Omental fat pad (tissue), 3 donors: ENCODE measurements at regions not wholly inside any gene's neighbourhood (a gene's known extent, or its start where the extent isn't known, plus 50 kb on each side); places are given as distances from the start of the nearest gene placed in this dataset.
"Not testable (repeated sequence)": the region's sequence is repeated elsewhere in the genome, so short reads cannot be mapped to it uniquely, and the experiment has no call there.

Source experiments
- ATAC-seq: fragments of 150-250 bp; one replicate; pipeline ENCODE4 v1.9.1; 2016; ENCODE audit warnings: mild to moderate bottlenecking, moderate library complexity; ENCODE audit not compliant: low FRiP score
- DNase-seq: peaks from one replicate; pipeline ENCODE4 v3.0.0-alpha.2; 2019; ENCODE audit warnings: low spot score
- TF ChIP-seq, protein P1 (sequence below), 3 donors: fragments of 450-650 bp; IDR thresholded peaks; one replicate each; pipeline ENCODE4 v1.5.1; 2016 to 2017; ENCODE audit warnings: antibody characterized with exemption in 3 of 3, mild to moderate bottlenecking in 3 of 3, moderate library complexity in 2 of 3

DNA sequence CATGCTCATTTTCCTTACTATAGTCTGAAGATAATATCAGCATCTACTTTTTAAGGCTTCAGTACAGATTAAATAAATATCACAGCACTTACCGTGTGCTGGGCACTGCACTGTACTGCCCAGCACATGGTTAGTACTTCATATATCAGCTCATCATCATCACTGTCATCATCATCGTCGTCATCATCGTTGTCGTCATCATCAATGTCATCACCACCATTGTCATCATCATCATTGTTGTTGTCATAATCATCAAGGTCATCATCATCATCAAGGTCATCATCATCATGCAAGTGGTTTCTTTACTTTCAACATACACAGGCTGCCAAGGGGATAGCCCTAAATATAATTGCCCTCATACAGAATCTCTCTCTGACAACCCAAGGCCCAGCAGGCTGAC is 275.1 kb downstream of the ABCC12 start:
- ATAC-seq, result no peak
- DNase-seq, result no peak
- TF ChIP-seq, protein P1, sequence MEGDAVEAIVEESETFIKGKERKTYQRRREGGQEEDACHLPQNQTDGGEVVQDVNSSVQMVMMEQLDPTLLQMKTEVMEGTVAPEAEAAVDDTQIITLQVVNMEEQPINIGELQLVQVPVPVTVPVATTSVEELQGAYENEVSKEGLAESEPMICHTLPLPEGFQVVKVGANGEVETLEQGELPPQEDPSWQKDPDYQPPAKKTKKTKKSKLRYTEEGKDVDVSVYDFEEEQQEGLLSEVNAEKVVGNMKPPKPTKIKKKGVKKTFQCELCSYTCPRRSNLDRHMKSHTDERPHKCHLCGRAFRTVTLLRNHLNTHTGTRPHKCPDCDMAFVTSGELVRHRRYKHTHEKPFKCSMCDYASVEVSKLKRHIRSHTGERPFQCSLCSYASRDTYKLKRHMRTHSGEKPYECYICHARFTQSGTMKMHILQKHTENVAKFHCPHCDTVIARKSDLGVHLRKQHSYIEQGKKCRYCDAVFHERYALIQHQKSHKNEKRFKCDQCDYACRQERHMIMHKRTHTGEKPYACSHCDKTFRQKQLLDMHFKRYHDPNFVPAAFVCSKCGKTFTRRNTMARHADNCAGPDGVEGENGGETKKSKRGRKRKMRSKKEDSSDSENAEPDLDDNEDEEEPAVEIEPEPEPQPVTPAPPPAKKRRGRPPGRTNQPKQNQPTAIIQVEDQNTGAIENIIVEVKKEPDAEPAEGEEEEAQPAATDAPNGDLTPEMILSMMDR (IDR thresholded peaks at IDR 0.05), result no peak

DNA sequence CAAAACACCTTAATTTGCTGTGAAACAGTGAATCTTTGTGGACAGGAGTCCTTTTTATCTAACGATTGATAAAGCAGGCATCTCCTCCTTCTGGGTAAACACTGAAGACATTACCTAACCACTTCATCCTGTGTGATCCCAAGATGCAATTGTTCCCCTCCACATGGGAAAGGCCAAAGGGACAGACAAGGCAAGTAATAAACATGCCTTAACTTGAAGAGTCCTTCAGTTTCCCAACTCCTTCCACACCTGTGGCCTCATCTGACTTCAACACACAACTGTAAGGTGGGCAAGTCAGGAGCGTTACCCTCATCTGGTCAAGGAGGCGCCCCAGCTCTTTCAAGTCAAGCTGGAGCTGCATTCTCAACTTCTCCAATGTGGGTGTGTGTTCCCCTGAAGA is 278.6 kb downstream of the ABCC12 start:
- no peak for ATAC-seq
- DNase-seq, result no peak
- TF ChIP-seq, protein P1 (IDR thresholded peaks at IDR 0.05), result no peak

DNA sequence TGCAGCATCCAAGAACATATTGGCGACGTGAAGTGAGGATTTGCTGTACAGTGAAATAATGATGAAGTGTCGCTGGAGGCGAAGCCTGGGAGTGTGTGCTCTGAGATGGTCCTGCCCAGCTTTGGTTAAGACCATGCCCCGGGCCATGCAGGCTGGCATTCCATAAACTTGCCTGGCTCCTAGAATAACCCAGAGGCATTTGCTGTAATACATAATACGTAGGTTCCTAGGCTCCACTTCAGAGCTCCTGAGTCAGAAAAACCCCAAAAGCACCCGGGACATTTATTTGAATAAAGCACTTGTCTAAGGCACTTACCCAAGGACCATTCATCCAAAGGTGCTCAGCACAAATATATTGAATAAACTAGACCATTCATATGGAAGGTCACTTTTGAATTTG is 279.3 kb downstream of the ABCC12 start:
- TF ChIP-seq, protein P1 (IDR thresholded peaks at IDR 0.05), result no peak
- DNase-seq (no peak), ATAC-seq (no peak)

DNA sequence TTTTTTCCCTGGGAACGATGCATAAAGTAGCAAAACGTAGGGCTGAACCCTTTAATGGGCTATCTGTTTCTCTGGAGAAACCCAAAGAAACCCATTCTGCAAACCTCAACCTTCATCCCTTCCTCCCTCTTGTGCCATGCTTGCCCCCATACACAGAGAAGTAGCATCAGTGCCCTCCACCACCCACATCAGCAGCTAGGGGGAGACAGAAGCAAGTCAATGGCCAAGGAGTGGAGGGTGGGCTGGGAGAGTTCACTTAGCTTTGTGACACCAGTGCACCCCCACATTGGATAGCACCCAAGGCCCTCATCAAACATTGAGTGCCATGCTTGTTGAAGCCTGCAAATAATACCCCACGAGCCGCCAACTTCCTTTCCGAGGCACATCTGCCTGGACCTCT is 282.4 kb downstream of the ABCC12 start:
- ATAC-seq (no peak), DNase-seq (no peak)
- TF ChIP-seq, protein P1 (IDR thresholded peaks at IDR 0.05), result no peak

DNA sequence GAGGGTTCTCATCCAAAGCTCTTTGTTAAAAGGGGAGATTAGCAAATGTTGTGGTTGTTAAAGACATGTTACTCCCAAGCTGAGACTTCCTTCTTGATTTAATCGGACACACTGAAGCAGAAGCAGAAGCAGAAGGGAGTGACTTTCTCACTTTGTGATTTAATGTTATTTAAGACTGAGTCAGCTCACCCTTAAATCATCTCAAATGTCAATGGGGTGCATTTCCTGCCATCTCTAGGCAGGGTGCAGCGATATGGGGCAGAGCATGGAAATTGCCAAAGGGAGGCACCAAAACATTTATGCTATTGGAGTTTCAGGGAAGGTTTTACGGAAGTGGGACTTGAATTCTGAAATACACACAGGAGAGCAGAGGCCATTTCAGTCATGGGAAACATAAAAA is 283.6 kb downstream of the ABCC12 start:
- ATAC-seq (no peak), DNase-seq (no peak)
- TF ChIP-seq, protein P1 (IDR thresholded peaks at IDR 0.05), result no peak

DNA sequence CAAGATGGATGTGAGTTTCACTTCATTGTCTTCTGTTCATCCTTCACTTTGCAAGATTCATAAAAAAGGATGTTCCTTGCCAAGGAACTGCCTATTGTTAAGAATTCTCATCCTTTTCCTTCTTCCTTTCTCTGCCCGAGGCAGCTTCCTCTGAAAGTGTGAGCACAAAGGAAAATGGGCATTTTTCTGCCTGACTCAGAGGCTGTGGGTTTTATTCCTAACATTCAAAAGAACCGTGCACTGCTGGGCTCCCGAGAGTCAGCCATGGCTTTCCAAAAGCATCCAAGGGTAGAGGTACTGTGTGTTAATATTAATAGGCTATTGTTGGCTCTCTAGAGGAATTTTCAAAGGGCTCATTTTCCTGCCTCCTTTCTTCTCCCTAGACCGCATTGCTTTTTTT is 289.4 kb downstream of the ABCC12 start:
- TF ChIP-seq, protein P1 (IDR thresholded peaks at IDR 0.05), result no peak
- ATAC-seq (no peak), DNase-seq (no peak)

DNA sequence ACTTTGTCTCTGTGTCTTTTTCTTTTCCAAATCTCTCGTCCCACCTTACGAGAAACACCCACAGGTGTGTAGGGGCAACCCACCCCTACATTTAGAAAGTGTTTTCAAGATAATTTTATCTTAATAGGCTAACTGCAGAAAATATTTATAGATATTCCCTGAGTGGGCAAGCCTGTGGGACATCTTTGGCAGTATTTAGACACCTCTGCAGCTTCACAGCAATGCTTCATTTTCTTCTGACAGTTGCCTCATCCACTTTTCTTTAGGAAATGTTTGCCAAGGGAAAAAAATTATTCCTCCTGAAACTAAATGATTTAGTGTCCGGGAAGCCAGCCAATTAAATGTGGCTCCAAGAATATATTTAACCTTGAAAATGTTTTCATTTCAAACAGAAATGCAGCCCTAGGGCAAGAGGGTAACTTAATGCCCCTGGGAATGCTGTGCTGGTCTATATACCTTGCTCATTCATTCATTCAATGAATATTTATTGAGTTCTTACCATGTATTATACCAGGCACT is 290.4 kb downstream of the ABCC12 start:
- TF ChIP-seq, protein P1 (IDR thresholded peaks at IDR 0.05), result no peak
- ATAC-seq (no peak), DNase-seq (no peak)

DNA sequence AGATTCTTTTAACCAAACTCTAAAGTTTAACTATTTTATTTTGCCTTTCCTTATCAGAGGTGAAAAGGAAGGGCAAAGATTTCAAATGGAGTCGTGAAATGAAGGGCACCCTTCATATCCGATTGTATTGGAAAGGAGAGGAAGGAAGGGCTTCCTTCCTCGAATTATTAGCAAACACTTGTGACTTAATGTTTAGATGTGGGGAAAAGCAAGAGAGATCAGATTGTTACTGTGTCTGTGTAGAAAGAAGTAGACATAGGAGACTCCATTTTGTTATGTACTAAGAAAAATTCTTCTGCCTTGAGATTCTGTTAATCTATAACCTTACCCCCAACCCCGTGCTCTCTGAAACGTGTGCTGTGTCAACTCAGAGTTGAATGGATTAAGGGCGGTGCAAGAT is 291.5 kb downstream of the ABCC12 start:
- not testable (repeated sequence) for ATAC-seq, DNase-seq
